Astrocyte of the spinal cord (primary cell): ENCODE measurements at regions not wholly inside any gene's neighbourhood (a gene's known extent, or its start where the extent isn't known, plus 50 kb on each side); places are given as distances from the start of the nearest gene placed in this dataset.

Experiments
- DNase-seq: peaks from one replicate; pipeline ENCODE4 v3.0.0; 2011; ENCODE audit warnings: low read depth, low spot score
- H3K4me3 ChIP-seq: 2 replicates; pipeline ENCODE4 v1.5.1; 2011; ENCODE audit warnings: low read depth, mild to moderate bottlenecking, low read length, moderate library complexity
- CTCF ChIP-seq: IDR thresholded peaks from 2 replicates; pipeline ENCODE4 v1.5.1; 2012; ENCODE audit warnings: low read depth, mild to moderate bottlenecking, low read length, inconsistent platforms
- in situ Hi-C: cut with HindIII; loops from 2 replicates; pipeline ENCODE4 v1.10.0; 2017; ENCODE audit warnings: low sequenced_read_pairs

GRCh38 chr1:193681422-193681821 lies 495.0 kb upstream of the B3GALT2 start:
- TF ChIP-seq CTCF: no peak
- no peak overlapping the region for H3K4me3 ChIP-seq
- no peak for DNase-seq
- in situ Hi-C loops: no loop called here

- in situ Hi-C loops: no loop called here
- no peak for TF ChIP-seq CTCF
- no peak for DNase-seq
- no peak overlapping the region for H3K4me3 ChIP-seq
These were observed 494.5 kb upstream of the B3GALT2 start for GRCh38 chr1:193680924-193681316.

- TF ChIP-seq CTCF: no peak
- in situ Hi-C loops: no loop called here
- DNase-seq: no peak
These were observed 494.0 kb upstream of the B3GALT2 start for GRCh38 chr1:193680247-193680923.

GRCh38 chr1:193677874-193678273 lies 491.5 kb upstream of the B3GALT2 start:
- no peak overlapping the region for H3K4me3 ChIP-seq
- TF ChIP-seq CTCF: no peak
- DNase-seq: no peak
- in situ Hi-C loops: no loop called here

More at GRCh38 chr1:193680247-193680923, 494.0 kb upstream of the B3GALT2 start:
- no peak overlapping the region for H3K4me3 ChIP-seq

GRCh38 chr1:193676996-193677549 lies 490.7 kb upstream of the B3GALT2 start:
- H3K4me3 ChIP-seq: no peak overlapping the region
- in situ Hi-C loops: no loop called here
- no peak for TF ChIP-seq CTCF
- DNase-seq: no peak

- peak; percentile 41 for DNase-seq
- in situ Hi-C loops: no loop called here
These were observed 488.0 kb upstream of the B3GALT2 start for GRCh38 chr1:193674292-193674944.

More at GRCh38 chr1:193674292-193674944, 488.0 kb upstream of the B3GALT2 start:
- H3K4me3 ChIP-seq: no peak overlapping the region
- no peak for TF ChIP-seq CTCF
